G401.6 (cell line): ENCODE measurements at regions not wholly inside any gene's neighbourhood (a gene's known extent, or its start where the extent isn't known, plus 50 kb on each side); places are given as distances from the start of the nearest gene placed in this dataset.

Source experiments
- FAIRE-seq: peaks from 2 replicates; lab custom pipeline; 2012; peaks lifted over from hg19 to GRCh38; lab: Jason Lieb, UNC

DNA sequence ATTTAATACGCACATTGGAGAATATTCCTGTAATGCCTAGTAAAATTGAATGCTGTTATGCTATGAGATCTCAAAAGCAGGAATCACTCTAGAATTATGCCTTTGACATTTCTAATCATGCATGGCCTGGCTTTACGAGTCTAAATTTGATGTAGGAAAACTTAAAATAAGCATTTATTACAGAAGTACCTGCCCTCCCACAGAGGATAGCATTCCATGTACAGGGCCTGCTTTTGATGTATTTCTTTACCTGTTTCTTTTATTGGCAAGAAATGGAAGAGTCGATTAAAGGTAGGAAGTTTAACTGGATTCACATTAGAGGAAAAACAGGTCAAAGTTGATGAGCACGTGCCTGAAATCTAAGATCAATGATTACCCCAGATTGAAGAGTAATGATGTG lies 219.5 kb downstream of the PCDH7 start:
- no peak for FAIRE-seq

DNA sequence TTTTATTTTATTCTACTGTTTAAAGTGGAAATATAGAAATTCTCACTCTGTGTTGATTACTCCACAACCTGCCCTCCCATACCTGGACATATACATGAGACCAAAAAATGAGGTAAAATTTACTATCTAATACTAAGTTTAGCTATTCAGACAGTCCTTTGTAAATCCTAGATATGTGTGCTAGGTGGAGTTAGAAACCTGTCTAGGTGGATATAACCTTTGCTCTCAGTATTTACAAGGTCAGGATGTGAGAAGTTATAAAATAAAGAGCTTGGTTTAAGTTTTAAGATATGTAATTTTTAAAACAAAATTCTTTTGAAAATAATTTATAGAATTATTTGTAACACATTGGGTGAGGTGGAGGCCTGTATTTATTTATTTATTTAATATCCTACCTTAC lies 221.5 kb downstream of the PCDH7 start:
- no peak for FAIRE-seq

GRCh38 chr4:30943356-30943755 lies 223.2 kb downstream of the PCDH7 start:
- no peak for FAIRE-seq

- FAIRE-seq, result no peak
These were observed 225.4 kb downstream of the PCDH7 start for GRCh38 chr4:30945586-30945985.

DNA sequence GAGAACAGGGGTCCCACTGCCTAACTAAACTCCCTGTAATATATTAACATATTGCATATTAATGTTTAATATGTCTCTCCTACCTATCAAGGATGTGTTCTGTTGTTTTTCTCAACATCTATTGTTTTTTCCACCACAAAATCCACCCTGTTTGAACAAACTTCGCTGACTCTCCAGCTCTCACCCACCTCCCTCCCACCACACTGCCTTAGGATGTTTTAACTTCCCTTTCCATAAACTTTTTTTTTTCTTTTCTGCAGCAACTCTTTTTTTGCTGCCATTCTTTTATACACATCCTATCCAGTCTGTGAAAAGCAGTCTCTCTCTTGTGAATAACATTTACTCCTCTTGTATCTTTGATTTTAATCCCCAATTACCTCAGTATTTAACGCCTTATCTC lies 226.1 kb downstream of the PCDH7 start:
- no peak for FAIRE-seq

DNA sequence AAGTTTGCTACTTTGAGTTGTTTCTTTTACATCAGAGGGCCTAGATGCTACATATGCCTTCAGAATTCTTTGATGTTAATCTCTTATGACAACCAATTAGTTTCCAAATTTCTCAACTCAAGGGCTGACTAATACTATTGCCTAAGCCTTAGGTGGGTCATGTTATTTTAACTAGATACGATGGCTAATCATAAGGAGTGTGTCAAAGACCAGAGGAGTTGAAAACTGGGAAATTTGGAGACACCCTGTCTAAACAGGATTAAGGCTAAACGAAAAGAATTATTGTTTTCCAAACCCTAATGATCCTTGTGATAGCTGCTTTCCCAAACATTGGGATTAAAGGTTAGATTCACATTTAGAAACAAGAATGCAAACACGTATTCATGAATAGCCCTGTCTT lies 228.5 kb downstream of the PCDH7 start:
- no peak for FAIRE-seq

GRCh38 chr4:30950737-30951136 lies 230.6 kb downstream of the PCDH7 start:
- FAIRE-seq, result no peak

GRCh38 chr4:30952526-30953219 lies 232.5 kb downstream of the PCDH7 start:
- no peak for FAIRE-seq

DNA sequence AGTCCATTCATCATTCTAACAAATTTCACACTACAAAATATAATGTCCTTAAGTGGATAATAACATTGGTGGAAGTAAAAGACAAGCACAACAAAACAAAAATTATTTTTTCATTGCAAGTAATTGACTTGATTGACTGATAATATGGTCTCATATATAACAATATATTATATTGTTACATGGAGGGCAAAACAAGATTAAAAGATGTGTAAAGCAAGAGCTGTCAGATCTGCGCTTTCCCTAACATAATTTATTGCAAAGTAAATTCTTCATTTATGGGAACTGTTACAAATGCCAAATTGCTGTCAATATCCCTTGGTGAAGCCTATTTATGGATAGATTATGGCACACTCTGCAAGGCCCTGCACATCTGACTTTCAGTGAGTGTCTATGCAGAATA lies 233.6 kb downstream of the PCDH7 start:
- FAIRE-seq, result no peak

GRCh38 chr4:30956916-30957315 lies 236.7 kb downstream of the PCDH7 start:
- no peak for FAIRE-seq

- no peak for FAIRE-seq
These were observed 237.5 kb downstream of the PCDH7 start for GRCh38 chr4:30957706-30958105.

- no peak for FAIRE-seq
These were observed 239.8 kb downstream of the PCDH7 start for GRCh38 chr4:30959781-30960485.

- FAIRE-seq, result no peak
These were observed 242.8 kb downstream of the PCDH7 start for GRCh38 chr4:30962939-30963338.

DNA sequence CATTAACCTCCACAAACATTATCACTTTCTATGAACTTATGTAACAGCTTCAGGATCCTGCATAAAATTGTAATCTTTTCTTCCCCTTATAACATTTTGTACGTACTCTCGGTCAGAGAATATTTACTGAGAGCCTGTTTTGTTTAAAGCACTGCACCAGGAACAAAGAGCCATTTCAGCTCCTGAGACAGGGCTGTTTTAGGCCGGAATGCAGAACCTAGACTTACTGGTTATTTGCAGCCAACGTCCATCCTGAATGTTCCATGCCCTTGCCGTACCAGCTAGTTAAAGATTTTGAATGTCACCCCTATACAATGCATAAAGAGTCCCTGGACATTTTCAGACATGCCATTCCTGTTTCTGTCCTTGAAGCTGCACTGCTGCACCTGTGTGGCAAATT lies 248.8 kb downstream of the PCDH7 start:
- no peak for FAIRE-seq

DNA sequence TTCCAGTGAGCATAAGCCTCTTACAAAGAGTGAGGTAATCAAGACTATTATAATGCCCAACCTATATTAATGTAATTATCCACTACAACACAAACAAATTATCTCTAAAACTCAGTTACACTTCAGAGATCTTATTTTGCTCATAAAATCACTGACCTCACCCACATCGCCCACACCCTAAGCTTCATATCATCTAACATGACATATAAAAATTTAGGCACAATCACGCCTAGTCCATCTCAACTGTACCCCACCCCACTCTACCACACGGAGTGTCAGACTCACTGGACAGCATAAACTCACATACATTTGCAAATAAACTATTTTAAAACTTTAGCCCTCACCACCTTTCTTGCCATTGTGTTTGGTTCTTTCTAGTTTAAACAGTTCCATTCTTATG lies 252.4 kb downstream of the PCDH7 start:
- FAIRE-seq, result no peak

- FAIRE-seq, result no peak
These were observed 253.8 kb downstream of the PCDH7 start for GRCh38 chr4:30973993-30974392.

GRCh38 chr4:30979402-30979801 lies 259.2 kb downstream of the PCDH7 start:
- FAIRE-seq, result no peak

GRCh38 chr4:30989508-30989907 lies 269.3 kb downstream of the PCDH7 start:
- no peak for FAIRE-seq

GRCh38 chr4:30996841-30997240 lies 276.7 kb downstream of the PCDH7 start:
- no peak for FAIRE-seq

DNA sequence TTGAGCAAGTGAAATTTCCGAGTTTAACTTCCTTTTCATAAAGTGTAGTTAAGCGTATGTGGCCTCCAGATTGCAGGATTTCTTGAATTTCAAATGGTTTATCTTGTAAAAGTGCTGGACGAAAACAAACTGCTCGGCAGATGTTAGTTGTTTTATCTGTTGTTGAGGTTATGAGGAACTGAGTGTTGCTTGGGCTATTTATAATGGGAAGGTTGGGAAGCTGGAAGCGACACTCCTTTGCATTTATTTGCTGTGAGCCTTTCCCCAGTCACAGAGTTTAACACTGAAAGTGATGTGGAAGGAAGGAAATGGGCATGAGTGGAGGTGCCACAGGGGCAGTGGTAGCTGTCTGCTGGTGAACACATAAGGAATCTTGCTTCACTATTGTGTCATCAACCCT lies 284.9 kb downstream of the PCDH7 start:
- no peak for FAIRE-seq

DNA sequence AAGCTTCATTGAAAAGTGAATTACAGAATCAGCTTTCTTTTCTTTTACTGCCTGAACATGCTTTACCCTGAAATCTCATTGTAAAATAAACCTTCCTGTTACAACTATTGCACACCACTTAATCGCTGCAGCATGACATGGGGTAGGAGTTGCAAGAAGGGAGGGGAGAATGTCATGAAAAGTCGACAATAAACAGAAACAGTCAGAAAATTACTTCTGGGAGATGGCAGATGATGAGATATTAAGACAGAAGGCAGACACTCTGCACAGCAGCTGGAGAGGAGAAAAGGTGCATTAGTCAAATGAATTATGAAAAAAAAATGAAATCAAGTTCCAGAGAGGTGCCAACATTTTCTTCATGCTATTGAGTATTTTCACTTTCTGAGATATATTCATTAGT lies 287.7 kb downstream of the PCDH7 start:
- no peak for FAIRE-seq

- no peak for FAIRE-seq
These were observed 289.8 kb downstream of the PCDH7 start for GRCh38 chr4:31009926-31010325.

- no peak for FAIRE-seq
These were observed 295.0 kb downstream of the PCDH7 start for GRCh38 chr4:31015123-31015522.
